Fibroblast of skin of left quadriceps (primary cell): ENCODE measurements at regions not wholly inside any gene's neighbourhood (a gene's known extent, or its start where the extent isn't known, plus 50 kb on each side); places are given as distances from the start of the nearest gene placed in this dataset.

ENCODE experiments used
- DNase-seq, 2 experiments: peaks; one replicate each; pipeline ENCODE4 v3.0.0-alpha.2; 2013; ENCODE audit warnings: low read depth in 2 of 2

DNA sequence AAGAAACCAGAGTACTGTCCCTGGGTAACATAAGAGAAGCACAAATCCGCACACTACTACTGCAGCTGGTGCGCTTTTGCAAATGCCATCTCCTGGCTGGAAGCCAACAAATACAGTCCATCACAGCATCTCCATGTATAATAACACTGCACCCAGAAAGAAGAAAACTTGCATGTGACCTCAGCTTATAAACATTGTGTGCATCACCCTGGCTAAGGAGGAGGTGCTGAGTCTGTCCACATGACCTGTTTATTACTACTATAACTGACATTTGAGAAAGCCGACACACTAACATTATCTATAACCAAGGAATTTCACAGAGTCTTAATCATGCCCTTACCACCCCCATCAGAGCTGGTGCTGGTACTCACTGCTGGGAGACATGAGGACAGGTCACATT, 516.8 kb downstream of the CFAP47 start:
- no peak for DNase-seq

DNA sequence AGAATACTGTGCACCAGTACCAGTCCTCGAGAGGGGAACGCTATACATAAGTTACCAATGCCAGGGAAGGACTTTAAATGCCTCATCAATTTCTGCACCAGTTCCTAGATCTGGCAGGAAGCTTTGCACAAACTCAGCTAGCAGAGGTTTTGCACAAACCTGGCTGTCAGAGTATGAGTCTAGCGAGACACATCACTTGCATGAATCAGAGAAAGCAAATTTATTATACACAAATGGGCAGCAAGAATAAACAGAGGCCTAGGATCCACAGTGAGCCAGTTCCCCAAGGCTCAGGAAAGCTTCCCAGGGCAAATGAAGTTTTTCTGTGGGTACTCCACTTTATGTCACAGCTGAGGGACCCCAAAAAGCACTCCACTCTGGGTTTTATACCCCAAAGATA, 523.5 kb downstream of the CFAP47 start:
- no peak for DNase-seq

DNA sequence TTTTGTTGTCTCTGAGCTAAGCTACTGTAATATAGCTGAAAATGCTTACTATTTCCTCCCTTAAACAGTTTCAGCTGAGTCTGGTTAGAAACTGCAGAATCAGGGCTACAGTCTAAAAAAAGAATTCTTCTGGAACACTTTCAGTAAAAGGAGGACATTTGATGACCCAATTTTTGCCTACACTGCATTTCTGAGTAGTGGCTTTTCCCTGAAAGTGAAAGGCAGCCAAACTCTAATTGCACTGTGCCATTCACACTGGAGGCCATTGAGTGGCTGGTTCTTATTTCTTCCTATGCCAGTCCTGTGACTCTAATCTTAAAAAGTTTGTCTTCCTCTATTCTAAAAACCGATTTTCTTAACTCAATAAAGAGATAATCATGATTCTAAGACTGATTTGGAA, 526.0 kb downstream of the CFAP47 start:
- DNase-seq, result no peak

DNA sequence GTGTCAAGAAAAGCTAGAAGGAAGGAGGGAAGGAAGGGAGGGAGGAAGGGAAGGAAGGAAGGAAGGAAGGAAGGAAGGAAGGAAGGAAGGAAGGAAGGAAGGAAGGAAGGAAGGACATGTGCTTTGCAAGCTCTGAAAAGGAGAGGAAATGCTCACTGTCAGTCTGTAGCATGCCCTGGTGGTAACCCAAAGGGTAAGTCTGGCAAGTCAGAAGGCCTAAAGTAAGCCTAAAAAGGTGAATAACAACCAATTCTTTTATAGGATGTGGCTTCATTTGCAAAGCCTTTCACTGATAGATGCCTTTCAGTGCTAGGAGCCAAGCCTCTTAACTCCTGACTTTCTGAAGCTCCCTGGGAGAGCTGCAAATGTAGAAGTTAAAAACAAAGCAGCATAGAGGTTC, 542.6 kb downstream of the CFAP47 start:
- DNase-seq, result no peak

DNA sequence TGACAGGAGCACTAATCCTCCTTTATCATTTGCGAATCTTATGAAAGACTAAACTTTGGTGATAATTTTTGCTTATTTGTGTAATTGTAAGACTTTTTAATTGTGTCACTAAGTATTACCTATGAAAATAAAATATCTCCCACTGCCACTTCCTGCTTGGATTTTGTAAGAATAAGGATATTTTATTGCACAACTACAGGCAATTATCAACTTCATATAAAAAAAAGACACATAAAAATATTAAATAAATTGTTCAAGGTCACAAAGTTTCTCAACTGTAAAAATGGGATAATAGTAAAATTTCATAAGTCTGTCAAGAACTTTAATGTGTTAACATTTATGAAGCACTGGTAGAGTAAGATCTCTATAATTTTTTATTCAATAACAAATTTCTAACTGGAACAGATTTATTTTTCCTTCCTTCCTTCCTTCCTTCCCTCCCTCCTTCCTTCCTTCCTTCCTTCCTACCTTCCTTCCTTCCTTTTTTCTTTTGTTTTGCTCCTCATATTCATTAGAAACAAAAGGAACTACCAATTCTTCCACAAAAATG, 527.6 kb upstream of the FAM47C start:
- DNase-seq, result no peak

DNA sequence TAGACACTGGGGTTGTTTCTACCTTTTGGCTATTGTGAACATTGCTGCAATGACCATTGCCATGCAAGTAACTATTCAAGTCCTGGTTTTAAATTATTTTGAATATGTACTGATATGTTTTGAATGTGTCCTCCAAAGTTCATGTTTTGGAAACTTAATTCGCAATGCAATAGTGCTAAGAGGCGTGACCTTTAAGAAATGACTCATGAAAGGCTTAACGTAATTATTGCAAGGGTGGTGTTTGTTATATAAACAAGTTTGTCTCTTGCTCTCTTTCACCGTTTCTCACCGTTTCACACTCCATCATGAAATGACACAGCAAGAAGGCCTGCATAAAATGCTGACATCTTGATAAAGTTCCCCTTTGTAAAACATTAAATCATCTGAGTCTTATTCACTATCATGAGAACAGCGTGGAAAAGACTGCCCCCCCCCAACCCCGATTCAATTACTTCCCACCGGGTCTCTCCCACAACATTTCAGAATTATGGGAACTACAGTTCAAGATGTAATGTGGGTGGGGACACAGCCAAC, 506.9 kb upstream of the FAM47C start:
- no peak for DNase-seq

DNA sequence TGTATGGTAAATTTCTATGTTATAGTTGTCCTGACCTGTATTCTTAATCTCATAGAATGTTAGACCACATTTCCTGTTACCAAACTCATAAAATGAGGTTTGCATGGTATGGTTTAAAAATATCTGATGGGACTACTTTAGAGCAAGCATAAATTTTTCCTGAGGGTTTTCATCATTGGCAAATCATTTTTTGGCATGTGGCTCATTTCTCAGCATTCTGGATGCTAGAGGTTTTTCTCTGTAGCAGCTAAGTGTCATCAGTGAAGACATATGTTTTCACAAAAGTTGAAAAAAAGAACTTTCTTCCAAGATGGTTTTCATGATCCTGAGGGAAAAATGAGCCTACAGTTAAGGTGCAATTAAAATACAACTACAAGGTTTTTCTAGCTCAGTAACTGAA, 503.5 kb upstream of the FAM47C start:
- DNase-seq, result no peak

DNA sequence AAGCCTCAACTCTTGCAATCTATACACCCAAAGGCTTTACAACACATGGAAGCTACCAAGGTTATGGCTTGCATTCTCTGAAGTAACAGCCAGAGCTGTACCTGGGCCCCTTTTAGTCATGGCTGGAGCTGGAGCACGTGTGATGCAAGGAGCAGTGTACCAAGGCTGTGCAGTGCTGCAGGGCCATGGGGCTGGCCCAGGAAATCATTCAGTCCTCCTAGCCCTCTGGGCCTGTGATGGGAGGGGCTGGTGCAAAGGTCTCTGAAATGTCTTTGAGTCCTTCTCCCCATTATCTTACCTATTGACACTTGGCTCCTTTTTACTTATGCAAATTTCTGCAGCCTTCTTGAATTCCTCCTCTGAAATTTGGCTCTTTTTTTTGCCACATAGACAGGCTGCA, 500.1 kb upstream of the FAM47C start:
- no peak for DNase-seq

DNA sequence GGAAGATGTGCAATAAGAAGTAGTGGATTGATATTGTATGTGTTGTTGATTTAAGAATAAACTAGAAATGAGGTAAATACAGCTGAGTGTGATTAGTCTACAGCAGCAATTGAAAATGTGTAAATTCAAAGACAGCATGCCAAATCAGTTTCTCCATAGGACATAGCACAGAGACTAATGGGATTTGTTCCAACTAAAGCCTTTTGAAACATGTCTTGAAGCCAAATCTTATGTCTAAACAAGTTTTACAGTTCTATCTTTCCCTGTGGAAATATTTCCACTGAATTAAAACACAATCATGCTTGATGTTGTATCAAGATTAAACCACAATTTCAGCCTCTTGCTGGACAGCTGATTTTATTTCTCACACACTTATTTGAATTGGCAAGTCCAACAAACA, 497.4 kb upstream of the FAM47C start:
- DNase-seq, result no peak

DNA sequence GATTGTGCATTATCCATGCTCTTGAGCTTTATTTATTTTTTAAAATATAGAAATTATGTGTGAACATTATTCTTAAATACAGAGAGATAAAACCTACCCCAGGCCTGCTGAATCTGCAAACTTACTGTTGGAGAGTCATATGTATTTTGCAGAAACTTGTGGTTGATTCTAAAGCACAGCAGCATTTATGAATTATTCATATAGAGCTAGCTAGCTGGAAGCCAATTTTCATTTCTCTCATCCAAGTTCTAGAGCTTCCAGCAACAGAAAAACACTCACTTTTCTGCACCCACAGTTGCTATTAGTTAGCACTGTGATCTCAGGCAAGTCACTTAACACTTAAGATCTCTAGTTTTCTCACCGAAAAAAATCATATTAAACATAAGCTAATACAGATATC, 479.5 kb upstream of the FAM47C start:
- no peak for DNase-seq

DNA sequence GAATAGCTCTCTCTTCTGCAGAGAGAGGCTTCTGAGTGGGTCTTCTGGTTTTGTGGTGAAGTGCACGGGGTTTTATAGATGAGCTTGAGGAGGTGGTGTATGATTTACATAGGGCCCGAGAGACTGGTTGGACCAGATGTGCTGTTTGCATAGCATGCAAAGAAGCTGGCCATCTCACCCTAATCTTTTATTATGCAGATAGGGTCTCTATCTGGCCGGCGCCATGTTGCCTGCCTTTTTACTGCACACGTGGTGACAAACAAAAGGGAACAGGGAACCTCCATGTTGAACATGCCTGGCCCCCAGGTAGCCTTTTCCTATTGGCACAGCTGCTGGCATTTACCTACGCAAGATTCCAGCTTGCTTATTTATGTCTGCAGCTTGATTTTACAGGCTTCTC, 473.3 kb upstream of the FAM47C start:
- DNase-seq, result no peak

DNA sequence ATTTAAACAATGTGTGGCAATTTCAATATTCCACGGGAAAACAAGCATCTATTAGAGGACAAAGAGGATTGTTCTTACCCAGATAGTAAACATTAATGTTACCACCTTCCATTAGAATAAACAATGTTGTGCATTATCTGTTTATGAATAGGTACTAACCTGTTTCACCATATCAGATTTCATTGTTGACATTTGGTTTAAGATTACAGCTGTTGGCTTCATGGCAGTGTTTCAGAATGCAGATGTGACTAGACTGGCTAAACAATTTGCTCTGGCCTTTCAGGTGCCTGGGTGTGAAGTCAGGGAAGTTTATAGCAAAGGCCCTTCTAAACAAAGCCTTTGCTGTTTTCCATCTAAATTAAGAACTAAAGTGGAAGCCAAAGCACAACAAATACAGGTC, 464.7 kb upstream of the FAM47C start:
- DNase-seq, result no peak

DNA sequence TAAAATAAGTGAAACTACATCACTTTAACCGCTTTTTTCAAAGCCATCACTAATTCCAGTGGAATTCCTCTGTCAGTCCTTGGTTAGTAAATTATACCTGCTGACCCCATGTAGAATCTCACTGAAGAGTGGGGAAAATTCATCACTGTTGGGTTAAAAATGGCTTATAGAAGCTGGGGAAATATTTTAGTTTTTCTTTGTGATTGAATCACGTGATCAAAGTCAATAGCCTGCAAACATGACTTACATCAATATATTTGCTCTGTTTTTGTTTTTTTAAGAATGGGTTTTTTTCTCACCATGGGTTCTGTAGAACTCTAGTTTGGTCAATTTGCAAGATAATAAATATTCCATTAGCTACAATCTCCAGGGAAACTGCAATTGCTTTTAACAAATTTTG, 445.2 kb upstream of the FAM47C start:
- DNase-seq, result no peak

DNA sequence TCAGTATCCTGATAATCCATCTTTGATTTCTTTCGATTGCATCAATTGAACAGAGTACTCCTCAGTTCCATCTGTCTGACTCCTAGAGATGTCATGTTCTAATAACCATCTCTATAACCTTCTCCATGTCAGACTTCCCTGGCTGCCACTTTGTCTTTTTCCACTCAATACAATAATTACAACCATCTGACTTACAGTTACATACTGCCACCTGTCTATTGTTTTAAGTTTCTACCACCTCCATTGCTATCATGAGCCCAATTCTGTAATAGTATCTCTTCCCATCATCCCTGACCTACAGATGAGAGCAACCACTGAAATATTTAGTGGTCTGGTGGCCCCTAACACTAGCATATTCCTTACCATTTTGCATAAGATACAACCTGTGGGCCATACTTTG, 439.2 kb upstream of the FAM47C start:
- no peak for DNase-seq

DNA sequence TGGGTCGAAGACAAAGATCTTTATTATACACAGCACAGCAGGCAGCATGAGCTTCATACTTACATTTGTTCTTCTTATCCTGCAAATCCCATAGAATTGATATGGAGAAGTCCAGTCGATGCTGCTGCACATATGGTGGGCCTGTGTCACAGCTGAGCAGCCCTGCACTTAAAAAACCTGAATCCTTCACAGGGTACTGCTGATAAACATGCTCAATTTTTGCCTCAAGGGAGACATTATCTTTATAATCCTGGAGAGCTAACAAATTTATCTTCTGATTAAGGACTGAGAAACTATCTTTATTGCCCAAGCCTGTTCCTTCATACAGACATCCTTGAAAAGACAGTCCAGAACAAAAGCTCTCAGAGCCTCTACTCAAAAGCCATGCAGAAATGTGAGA, 434.4 kb upstream of the FAM47C start:
- no peak for DNase-seq

DNA sequence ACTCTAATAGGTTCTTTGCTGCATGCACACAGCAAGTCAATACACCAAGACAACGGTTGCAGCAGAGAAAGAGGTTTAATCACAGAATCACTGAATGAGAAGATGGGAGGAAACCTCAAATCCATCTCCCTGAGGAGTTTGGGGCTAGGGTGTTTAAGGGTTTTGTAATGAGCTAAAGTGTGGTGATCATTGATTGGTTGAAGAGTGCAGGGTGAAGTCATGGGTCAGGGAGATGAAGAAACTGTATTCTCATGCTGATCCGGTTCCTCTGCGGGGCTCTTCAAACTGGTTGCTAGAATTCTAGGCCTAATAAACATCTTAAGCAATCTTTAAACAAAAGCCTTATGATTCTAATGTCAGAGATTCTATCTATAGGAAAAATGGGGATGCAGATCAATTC, 432.5 kb upstream of the FAM47C start:
- DNase-seq, result no peak

DNA sequence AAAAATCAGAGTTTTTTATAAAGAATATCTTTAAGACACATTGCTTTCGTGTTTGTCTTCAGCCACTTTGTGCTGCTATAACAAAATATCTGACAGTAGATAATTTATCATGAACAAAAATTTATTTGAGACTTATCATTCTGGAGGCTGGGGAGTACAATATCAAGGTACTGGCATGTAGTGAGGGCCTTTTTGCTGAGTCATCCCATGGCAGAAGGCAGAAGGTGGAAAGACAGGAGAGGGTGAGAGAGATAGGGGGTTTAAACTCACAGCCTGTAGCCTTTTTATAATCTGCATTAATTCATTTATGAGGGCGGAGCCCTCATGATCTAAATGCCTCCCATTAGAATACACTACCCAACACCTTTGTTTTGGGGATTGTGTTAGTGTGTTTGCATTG, 431.2 kb upstream of the FAM47C start:
- DNase-seq, result no peak

DNA sequence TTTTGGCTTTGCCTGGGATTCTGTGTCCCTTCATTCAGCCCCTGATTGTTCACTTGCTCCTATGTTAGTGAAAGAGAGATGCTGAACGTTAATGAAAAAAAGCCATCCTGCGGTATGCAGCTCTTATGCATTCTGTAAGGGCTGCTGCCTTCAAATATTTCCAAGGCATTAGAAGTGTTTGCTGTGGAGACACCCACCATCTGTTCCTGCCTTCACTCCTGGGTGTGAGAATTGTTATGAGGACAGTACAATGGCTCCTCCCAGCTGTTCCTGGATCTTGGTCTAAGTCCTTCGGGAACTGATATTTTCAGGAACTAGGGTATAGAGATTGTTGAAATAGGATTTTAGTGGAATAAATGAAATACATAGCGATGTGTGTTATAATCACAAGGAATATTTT, 427.1 kb upstream of the FAM47C start:
- DNase-seq, result no peak

DNA sequence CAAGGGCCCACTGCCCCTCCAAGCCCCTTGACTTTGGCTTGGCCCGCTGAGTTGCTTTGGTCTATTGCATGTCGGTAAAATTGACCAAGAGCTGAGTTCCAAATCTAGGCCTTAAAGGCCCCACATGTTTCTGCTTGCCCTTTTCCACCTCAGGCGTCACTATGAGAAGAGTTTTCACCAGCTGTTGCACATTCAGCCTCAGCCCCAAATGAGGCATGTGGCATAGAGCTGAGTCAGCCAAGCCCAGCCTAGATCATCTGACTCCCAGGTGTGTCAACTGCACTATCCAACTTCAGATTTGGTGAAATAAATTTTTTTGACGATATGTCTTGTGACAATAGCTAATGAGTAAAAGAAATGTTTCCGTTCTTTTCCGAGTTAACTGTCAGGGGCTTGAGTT, 424.5 kb upstream of the FAM47C start:
- DNase-seq, result no peak

DNA sequence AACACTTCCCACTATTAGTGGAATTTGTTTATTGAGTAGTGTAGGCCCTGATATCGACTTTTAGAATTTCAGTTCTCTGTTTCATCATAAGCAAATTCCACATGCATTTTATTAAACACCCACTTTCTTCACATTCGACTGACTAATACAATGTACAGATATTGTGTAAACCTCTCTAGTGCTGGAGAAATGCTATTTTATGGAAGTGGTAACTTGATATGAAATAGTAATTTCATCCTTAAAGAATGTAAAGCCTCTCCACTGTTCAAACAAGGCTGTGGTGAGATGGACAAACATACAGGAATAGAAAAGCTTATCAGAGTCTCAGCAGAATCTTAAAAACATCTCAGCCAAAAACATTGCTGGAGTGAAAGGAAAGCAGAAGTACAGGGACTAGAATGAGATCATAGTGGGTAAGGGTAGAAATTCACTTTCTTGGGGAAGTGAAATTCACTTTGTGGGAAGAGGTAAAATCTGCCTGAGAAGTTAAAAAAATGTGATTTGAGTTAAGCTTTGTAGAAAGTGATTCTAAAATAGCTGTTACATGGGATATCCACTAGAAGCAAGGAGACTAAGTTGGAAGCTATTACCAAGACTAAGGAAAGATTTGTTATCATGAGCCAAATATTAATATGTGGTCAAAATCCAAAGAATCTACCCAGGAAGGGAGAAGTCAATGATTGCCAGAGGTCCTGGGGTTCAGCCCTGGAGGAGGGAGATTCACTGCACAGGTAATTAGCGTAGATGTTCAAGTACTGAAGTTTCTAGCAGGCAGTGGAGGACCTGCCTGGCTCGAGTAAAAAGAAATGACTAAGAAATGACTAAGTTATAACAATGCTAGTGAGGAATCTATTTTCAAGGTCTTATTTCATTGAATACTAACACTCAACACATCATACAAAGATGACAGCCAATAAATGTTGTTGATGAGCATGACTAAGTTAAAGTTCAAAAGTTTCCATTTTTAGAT, 398.3 kb upstream of the FAM47C start:
- peak in 1 of 2 experiments; percentile 0 for DNase-seq

DNA sequence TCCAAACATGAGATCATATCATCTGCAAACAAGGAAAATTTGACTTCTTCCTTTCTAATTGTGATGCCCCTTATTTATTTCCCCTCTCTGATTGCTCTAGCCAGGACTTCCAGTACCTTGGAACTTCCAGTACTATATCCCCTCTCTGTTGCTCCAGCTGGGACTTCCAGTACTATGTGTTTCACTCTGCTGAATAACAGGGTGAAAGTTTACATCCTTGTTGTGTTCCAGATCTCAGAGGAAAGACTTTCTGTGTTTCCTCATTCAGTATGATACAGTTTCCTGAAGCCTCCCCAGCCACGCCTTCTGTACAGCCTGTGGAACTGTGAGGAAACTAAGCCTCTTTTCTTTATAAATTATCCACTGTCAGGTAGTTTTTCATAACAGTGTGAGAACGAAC, 381.3 kb upstream of the FAM47C start:
- no peak for DNase-seq

DNA sequence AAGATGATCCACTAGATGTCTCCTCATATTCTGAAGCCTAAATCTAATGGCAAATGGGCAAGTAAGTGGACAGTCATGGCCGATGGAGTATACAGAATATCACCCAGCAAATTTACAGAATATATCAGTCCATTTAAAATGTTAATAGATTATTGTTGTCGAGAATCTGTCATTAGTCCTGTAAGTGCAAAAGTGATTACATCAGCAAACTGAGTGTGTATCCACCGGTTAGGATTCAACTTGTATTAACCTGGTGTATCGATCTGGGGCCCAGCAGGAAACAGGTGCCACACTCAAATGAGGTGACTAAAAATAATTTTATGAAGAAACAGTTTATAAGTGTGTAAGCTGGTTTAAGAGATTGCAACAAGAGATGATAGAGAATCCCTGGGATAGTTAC, 367.9 kb upstream of the FAM47C start:
- no peak for DNase-seq

DNA sequence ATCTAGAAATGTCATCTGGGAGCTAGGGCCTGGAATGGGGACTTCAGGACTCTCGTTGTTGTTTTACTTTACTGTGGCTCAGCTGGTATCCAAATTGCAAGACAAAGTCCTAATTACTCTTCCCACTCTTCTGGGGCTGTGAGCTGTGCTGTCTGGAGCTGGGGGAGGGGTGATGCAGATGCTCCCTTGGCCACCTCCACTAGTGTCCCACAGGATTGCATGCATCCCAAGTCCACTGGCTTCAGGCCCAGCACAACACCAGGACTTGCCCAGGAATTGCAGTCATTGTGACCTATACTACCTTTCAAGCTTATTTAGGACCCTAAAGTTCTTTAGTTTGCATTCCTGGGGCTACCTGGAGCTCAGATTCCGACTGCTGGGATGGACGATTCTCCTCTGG, 366.1 kb upstream of the FAM47C start:
- no peak for DNase-seq
